ENCODE measurements at regions not wholly inside any gene's neighbourhood (a gene's known extent, or its start where the extent isn't known, plus 50 kb on each side); places are given as distances from the start of the nearest gene placed in this dataset.
"Not testable (repeated sequence)": the region's sequence is repeated elsewhere in the genome, so short reads cannot be mapped to it uniquely, and the experiment has no call there.

DNA sequence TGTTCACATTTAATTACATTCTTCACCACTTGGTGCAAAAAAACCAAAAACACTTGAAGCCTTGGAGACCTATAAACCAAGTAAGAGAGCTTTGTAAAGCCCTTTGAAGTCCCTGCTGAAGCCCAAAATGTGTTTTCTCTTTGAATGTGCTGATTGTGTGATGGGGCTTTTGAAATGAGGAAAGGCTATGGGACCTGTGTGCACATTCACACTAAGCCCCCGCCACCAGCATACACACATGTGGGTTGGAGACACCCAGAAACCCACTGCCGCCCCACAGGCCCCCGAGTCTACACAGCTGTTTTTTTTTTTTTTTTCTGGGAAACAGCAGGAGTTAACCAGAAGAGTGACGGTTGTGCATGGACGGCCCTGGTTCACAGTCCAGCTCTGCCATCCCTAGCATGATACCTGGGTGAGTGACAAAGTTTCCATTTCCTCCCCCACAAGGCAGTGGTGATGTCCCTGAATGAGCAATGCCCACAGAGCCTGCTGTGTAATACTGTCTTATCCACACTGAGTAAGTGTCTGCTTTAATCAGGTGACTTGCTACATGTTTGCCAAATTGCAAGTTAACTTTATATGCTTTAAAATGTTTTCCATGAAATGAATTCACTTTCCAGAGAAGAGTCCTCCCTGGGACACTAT is 154.6 kb upstream of the GDF10 start:
- DNase-seq = no peak

DNA sequence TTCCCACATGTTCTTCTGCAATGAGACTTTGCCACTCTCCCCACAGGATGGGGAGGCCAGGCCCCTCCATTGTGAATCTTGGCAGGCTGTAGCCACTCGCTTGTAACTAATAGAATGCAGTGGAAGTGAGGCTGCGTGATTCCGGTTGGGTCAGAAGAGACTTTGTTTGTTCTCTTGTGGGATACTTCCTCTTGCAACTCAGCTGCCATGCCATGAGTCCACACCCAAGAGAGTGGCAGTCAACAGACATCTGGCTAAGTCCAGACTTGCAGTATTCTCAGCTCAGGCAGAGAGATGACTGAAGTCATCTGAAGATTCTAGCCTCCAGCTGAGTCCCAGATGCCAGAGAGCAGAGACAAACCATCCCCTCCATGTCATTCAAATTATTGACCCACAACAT is 153.4 kb upstream of the GDF10 start:
- no peak for DNase-seq

DNA sequence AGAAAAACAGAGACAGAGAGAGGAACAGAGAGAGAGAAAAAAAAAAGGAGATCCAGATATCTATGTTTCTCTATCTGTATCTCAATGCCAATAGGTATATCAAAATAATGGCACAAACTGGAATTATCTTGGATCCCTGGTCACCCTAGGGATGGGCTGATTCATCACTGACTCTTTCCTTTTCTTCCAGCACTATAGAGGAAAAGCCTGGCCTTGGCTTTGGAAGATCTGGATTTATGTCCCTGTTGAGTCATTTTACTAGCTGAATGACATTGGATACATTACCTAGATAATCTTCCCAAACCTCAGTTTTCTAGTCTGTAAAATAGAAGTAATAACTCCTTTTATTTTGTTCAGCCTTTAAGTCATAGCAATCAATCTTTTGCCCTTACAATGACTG is 152.8 kb upstream of the GDF10 start:
- DNase-seq = no peak

DNA sequence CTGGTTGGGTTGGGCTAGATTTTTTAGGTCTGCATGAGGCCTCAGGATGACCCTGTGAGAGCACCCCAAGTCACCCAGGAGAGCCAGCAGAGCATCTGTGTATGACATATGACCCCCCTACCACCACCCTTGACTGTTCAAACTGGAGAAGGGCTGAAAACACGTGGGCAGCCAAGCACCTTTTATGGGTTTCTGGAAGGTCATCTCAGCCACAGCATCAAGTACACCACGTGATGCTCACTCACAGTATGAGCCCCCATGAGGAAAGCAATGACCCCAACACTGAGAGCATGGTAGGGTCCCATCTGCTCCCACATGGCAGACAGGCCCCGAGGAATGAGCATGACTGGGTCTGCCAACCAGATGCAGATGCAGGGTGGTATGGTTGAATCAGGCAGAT is 149.4 kb upstream of the GDF10 start:
- no peak for DNase-seq

DNA sequence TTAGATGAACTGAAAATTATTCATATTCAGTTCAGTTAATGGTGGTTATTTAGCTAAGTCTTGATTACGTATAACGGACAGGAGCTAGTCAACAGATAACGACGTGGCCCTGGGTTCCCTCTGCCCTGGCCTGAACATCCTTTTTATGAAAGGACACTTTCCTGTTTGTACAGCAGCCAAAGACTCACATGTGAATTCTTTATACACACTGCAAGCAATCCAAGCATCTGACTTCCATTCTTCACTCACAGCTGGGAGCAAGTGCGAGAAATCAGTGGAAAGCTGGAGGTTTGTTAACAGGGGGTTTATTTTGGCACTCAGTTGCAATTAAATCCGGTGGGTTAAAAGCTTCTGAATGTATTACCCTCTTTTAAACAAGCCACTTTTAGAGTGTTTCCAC is 148.1 kb upstream of the GDF10 start:
- no peak for DNase-seq

DNA sequence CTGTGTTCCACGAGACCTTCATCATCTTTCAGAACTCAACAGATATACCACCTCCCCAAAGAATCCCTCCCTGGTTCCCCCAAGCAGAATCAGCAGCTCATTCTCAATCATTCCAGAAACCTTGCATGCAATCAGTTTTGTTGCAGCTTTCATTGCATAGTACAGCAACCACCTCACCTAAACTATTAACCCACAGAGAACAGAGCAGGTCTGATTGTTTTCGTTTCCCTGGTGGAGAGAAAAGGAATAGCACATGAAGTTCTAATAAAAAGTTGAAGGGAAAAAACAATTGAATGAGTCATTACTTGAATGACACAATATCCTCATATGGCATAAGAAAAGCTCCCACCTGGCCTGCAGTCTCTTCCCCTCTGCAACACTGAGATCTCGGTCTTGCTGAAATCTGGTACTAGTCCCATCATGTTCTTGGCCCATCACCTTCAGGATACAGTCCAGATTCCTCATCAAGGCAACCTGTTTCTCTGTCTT is 147.1 kb upstream of the GDF10 start:
- no peak for DNase-seq

DNA sequence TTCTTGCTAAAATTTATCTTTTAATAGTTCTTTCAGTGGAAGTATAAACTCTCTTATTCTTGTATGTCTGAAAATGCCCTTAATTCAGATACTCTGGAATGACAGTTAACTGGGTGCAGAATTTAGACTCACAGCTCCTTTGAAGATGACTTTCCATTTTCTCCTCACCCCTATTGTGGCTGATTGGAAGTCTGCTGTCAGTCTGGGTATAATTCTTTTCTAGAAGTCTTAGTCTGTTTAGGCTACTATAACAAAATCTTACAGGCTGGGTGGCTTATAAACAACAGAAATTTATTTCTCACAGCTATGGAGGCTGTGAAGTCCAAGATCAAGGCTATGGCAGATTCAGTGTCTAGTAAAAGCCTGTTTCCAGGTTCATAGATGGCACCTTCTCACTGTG is 145.2 kb upstream of the GDF10 start:
- no peak for DNase-seq

DNA sequence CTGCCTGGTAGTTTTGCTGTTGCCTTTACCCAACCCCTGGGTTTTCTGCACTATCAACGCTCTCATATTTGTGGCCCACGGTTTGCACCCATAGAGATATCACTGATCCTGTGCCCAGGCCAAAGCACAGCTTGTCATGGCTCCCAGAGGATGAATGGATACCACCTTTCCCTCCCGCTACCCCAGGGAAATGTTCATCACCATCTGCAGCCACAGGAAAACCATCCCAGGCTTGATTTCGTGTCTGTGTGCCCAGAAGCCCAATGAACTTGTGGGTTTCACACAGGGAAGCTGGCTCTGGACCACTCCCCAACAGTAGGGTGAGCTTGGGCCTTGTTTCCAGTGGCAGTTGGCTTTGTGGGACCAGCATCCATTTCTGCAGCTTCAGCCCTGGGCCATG is 143.1 kb upstream of the GDF10 start:
- DNase-seq = no peak

DNA sequence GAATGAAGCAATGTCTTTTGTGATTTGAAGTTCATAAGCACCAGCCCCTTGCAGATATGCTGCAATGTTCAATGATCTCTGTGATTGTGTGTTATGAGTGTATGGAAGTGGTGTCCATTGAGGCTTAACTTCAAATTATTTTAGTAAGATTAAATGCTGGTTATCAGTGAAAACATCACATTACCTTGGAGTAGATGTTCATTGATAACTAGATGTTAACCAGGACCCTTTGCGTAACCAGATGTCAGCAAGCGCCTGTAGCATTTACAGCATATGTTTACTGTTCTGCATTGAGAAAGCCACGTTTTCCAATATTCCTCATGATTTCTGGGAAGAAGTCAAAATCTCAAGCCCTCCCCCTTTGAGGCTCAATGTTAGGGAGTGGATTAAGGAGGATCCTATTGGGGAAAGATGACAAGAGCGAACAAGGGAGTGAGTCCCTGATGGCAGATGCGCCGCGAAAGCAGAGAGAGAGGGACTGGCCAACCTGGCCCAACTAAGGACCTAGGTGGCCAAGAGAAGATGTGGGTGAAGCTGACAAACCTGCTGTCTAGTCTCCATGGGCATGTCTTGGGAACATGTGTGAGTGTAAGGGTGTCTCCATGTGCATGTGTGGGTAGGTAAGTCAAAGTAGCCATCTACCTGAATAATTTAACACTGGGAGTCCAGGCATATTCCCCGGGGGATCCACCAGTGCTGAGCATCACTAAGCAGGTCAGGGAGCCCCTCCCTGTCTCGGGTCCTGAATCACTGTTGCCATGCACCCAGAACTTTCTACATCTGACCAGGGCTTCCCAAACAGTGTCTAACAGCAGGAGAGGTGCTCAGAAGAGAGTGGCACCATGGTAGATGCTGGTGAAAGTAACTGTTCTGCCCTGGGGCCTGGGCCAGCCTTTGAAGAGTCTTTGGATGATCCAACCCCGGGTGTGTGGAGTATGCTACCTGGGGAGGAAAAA is 141.6 kb upstream of the GDF10 start:
- no peak for DNase-seq

DNA sequence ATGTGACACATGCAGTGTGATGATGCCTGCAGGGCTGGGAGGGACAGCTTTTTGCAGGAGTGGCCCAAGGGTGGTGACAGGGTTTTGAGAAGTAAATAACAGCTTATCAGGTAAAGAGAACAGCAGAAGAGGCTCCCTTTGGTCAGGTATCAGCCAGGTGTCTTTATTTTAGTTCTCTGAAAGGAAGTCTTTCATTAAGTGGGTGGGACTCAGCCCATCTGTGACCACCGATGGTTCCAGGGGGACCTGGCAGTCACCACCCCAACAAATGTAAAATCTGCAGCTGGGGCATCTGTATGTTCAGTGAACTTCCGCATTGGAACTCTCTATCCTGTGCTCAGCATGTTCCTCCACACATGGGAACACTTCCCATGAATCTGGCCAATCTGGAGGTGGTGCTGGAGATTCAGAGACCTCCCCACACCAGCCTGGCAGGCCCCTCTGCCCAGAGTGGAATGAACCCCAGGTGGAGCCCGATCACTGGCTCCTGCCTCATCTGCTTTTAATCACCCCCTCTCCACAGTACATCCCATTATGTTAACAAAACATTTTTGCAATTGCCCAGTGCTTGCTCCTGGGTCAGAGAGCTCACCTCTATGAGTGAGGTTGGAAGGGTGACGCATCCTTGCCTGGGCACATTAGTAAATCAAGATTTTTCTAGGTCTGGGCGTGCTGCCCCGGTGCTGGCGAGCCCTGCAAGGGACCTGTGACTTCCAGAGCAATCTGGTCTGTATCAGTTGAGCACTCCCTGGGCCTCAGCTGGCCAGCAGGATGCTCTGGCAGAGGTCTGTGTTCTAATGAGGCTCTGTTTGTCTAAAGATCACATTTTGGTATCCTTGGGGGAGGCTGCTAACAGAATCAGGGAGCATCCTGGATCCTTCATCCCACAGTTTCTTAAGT is 140.4 kb upstream of the GDF10 start:
- DNase-seq = no peak

DNA sequence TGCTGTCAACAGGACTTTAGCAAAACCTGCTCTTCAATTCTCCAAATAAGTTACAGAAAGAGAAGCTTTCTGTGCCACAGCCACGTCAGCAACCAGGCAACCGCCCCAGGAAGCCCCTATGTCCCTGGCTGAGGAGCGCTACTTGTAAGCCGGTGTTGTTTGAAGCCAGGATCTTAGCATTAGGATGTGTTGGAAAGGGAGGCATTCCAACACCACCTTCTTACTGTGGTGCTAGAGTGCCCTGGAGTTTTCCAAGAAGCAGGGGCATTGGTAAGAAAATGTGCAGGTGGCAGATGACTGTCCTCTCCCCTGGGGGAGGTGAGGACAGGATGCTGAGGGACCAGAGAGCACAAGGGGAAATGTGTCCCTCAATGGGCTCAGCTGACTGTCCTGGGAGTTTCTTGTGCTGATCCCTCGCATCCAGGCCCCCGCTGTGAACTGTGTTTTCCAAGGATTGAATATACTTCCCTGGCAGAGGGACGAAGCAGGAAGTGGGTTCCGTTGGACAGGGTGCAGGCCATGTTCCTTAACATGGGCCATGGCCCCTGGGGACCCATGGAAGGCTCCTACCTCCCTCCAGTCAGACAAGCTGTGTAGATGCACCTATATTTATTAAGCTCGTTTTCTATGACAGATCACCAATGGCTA is 139.6 kb upstream of the GDF10 start:
- no peak for DNase-seq

DNA sequence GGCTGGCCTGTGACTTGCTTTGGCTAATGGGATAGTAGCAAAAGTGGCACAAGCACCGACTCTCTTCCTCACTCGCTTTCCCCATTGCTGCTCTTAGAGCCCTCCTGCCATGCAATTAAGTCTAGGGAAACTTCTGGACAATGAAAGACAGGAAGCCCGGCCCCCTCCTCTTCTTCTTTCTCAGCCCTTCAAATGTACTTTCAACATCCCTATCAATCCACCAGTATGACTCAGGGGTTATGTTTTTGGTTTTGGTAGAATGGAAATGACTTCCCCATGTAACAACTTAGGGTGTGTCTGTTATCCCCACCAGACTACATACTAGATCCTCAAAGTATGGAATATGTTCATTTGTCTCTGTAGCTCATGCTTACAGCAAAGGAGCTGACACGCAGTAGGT is 139.0 kb upstream of the GDF10 start:
- DNase-seq = no peak

DNA sequence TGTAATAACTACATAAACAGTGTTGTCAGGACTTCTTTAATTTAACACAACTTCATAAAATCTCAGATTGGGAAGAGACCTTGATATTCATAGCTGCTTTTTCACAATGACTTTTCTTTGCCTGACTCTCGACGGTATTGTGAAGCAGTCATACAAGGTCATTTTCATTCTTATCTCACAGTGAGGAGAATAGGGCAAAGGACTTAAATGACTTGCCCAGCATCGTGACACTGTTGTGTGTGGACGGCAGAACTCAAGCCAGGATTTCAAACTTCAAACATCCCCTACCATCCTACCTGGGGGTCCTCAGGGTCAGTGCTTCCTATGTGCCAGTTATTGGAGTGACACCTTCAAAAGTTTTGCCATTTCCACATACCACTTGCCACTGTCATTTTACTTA is 138.5 kb upstream of the GDF10 start:
- DNase-seq = no peak

DNA sequence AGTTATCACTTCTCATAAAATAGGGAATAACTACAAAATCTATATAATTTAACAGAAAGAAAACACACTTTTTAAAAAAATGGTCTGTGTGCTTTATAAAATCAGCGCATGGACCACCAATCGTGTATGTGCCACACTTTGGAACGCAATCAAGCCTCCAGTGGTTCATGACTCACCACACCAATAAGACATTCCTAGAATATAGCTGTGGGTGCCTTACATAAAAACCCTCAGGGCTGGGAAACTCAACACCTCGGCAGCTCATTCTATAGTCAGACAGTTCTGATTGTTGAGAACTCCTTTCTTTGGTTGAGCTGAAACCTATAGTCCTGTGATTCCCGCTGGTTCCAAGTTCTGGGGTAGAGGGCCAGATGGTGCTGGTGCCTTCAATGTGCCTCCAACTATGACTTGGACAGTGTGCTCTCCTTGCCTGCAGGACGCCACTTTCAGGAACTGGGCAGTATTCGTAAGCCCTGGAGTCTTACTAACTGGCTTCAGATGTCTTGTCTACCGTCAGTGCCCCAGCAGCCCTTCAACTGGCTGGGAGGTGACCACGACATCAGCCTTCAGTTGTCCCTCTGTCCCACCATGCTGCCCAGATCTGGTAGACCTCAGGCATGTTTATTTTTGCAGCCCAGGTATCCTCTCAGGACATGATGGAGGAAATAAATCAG is 135.7 kb upstream of the GDF10 start:
- no peak for DNase-seq

DNA sequence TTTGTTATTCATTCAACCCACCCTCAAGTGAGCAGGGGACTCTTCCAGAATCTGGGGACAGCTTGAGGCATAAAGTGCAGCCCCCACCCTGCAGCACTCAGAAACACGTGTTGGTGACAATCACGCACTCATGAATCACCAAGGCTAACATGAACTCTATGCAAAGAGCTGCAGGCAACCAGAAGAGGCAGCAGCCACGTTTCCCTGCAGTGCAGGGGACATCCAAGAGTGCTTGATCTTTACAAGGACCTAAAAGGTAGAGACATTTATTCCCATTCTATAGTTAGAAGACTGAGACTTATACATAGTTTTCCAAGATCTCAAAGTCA is 135.2 kb upstream of the GDF10 start:
- no peak for DNase-seq

DNA sequence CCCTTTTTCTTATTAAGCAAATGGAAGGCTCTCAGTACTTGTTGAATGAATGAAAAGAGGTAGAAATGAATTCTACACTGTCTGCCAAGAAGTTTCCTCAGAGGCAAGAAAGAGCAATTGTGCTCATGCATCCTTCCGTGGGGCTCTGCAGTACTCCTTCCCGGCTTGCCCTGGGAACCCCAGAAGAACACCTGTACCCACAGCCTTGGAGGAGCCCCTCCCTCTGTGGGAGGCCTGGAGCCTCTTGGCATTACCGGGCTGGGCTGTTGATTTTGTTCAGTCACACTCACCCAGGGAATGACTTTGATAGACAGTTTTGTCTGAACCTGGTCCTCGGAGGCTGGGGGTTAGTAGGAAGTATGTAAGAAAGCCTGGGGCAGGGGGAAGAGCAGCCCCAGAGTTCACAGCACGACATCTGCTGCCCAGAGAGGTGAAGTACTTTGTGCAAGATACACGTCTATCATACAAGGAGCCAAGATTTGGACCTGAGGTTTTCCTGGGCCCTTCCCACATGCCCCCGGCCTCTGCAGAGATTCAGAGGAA is 134.8 kb upstream of the GDF10 start:
- DNase-seq = no peak

DNA sequence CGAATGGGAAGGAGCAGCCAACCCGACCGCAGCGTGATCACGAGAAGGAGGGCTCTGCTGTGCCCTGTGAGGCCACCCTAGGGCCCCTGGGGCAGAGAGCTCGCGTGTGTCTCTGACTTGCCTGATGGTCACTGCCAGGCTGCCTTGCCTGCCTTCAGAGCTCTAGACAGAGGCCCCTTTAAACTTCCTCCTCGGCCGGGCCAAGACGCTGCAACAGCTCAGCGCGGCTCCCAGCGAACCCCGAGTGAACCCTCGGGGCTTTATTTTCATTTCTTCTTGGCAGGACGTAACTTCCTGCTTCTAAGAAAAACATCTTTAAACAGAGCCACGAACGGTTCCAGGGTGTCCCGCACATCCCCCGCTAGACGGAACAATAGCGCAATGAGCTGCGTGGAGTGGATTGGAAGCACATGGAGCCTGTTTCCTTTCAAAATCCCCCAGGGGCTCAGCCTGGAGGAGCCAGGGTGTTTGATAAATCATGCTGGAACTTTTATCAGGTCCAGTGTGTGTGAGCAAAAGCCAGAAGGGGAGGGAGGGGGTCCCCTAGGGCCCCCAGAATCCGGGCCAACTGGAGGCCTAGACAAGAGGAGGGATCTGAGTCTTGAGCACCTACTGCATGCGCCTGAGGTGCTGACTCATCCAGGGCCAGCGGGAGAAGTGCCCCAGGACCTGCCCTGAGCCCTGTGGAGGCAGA is 134.1 kb upstream of the GDF10 start:
- DNase-seq = no peak

DNA sequence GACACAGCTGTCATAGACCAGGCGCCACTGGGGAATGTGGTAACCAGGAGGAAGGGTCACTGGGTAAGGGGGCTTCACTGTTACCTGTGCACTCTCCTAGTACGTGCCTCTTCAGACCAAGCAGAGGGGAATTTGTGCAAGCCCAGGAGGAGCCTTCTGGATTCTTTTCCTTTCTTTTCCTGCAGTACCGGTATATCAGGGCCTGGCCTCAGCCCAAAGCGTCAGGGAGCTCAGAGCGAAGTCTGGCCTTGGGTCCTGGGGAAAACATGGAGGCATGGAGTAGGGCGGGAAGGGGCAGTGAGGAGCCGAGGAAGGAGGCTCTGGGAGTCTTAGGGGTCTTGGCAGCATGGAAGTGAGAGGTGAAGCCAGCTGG is 133.6 kb upstream of the GDF10 start:
- no peak for DNase-seq

DNA sequence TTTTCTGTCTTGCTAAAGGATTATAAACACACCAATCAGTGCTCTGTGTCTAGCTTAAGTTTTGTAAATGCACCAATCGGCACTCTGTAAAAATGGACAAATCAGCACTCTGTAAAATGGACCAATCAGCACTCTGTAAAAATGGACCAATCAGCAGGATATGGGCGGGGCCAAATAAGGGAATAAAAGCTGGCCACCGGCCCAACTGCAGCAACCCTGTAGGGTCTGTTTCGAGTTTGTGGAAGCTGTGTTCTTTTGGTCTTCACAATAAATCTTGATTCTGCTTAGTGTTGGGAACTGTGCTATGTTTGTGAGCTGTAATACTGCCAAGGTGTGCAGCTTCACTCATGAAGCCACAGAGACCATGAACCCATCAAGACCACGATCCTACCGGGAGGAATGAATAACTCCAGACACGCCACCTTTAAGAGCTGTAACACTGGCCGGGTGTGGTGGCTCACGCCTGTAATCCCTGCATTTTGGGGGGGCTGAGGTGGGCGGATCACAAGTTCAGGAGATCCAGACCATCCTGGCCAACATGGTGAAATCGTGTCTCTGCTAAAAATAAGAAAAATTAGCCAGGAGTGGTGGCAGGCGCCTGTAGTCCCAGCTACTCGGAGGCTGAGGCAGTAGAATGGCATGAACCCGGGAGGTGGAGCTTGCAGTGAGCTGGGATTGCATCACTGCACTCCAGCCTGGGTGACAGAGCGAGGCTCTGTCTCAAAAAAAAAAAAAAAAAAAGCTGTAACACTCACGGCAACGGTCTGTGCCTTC is 133.0 kb upstream of the GDF10 start:
- DNase-seq = not testable (repeated sequence)

DNA sequence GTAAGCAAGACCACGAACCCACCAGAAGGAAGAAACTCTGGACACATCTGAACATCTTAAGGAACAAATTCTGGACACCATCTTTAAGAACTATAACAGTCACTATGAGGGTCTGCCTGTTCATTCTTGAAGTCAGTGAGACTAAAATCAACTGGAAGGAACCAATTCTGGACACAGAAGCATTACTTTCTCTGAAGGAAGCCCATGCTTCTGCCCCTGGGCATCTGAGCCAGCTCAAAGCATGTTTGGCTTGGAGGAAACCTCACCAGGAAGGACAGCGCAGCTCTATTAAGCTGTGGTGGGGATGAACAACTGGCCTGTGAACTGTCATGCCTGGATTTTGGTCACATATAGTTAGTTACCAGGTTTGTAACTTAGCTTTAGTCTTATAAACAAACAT is 132.4 kb upstream of the GDF10 start:
- DNase-seq = no peak

DNA sequence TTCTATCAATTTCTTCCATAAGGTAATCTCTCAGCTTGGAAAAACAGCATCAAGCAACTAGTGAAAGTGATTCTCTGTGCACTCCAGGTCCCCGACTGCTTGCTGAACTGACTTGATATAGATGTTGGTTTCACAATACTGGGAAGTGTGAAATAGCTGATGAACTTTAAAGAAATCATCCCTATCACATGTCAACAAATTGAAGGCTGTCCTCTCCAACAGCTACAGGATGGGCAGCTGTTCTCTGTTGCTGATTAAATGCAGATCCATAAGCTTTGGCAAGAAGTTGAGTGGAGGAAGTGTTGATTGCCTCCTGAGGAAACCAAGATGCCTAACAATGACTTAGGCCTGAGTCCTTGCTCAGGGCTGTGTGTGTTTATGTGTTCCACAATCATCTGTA is 130.4 kb upstream of the GDF10 start:
- DNase-seq = no peak

All from NCI-H446 treated with DMSO at 0.1 percent for 48 hours (cell line).